ENCODE measurements at regions not wholly inside any gene's neighbourhood (a gene's known extent, or its start where the extent isn't known, plus 50 kb on each side); places are given as distances from the start of the nearest gene placed in this dataset.

DNA sequence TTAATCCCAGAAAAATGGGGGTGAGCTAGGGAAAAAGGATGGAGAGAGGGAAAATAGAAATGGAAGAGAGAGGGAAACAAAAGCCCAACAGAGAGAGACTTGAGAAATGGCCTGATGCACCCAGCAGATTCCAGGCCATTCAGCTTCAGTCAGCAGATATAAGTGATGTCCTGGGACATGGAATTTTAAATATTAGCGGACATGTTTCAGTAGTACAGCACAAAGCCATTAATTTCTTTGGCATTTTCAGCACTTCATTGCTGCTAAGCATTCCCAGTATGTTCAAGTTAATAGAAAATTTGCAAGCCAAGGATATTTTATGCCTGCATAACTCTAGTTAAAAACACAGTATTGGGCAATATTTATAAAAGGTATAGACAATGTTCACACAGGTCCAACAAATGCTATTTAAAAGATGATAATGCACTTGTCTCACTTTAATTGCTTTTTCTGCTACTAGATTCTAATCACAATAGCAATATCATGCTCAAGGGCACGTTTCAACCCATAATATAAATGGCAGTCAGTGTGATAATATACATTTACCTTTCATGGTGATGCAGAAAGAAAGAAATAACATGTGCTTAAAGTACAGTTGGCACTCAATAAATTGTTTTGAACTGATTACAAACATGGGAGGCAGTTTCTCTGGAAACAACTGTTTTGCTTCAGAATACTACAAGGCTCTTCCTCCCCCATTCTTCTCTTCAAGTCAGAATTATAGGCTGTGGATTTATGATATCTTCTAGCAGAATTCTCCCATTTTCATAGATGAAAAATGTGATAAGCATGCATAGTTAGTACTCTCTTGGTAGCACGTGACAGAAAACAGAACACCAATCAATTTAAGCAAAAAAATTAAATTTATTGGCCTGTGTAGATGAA lies 108.1 kb upstream of the MAGI3 start:
- Histone ChIP-seq H3K4me3 (replicated peaks in 1 of 3; ENCODE audit: insufficient read depth in 1 of 3, low read depth in 2 of 3, low read length in 3 of 3) (no peak overlapping the region), H2AFZ (ENCODE audit: low read length) (no peak overlapping the region), H3K4me2 (ENCODE audit: low read depth, low read length) (no peak overlapping the region), H4K20me1 (ENCODE audit: insufficient read depth, low read length) (no peaks in the 10 kb centered on the region), H3K36me3 (replicated peaks in 1 of 2; ENCODE audit: control insufficient read depth in 1 of 2, insufficient read depth in 2 of 2, low read length in 2 of 2) (no peaks in the 10 kb centered on the region), H3K79me2 (ENCODE audit: insufficient read depth, low read length) (no peaks in the 10 kb centered on the region), H3K9me3 (ENCODE audit: low read length) (no peaks in the 10 kb centered on the region), H3K27me3 (ENCODE audit: control insufficient read depth in 1 of 2, insufficient read depth in 2 of 2, low read length in 2 of 2) (no peaks in the 10 kb centered on the region), H3K27ac (ENCODE audit: extremely low read length, insufficient read depth, low read length) (no peak overlapping the region), H3K4me1 (ENCODE audit: insufficient read depth, low read length) (no peaks in the 10 kb centered on the region), H3K9ac (ENCODE audit: insufficient read depth, low read depth, low read length) (no peak overlapping the region)
- ATAC-seq = no peak
- in situ Hi-C loops (cut with HindIII; ENCODE audit: extremely low pct_ligation_motif_present, low pct_unique_long_range_greater_than_20kb) = no loop called here
- no peak for DNase-seq (ENCODE audit: low spot score)
- TF ChIP-seq ASH2L (IDR thresholded peaks at IDR 0.05; ENCODE audit: insufficient read length, low read depth, low read length) = no peak
- TF ChIP-seq ZNF766 (CRISPR knock-in tag; IDR thresholded peaks at IDR 0.05; ENCODE audit: borderline replicate concordance) = no peak
- TF ChIP-seq ZNF33A (CRISPR knock-in tag; IDR thresholded peaks at IDR 0.05; ENCODE audit: borderline replicate concordance) = no peak
- TF ChIP-seq ZBTB1 (CRISPR knock-in tag; IDR thresholded peaks at IDR 0.05; ENCODE audit: borderline replicate concordance) = no peak
- TF ChIP-seq AGO1 (IDR thresholded peaks at IDR 0.05; ENCODE audit: low read depth, low read length, poor library complexity, severe bottlenecking) = no peak
- TF ChIP-seq MAFK (conservative IDR thresholded peaks at IDR 0.05 in 1 of 2, IDR thresholded peaks at IDR 0.05 in 1 of 2; ENCODE audit: low read length in 2 of 2) = 0 out of 4 replicates have a peak, but pooled peaks of 1 of the 2 experiments have one; percentile 7
- no TSS peak for BruUV-seq (replicated peaks)
- CTCF ChIA-PET (ENCODE audit: low intra/inter-chr PET ratio, low total read pairs) = no interaction called here
- FAIRE-seq = no peak
- 3% methylated on average over 3 of the region's 3 CpGs for WGBS (ENCODE audit: low lambda C conversion rate)
- POLR2A ChIA-PET = no interaction called here
- intact Hi-C loops (cut with micrococcal nuclease; ENCODE audit: unreplicated experiment) = no loop called here

GRCh38 chr1:113282893-113283285 lies 107.4 kb upstream of the MAGI3 start:
- H3K4me3 ChIP-seq (replicated peaks in 1 of 3; ENCODE audit: insufficient read depth in 1 of 3, low read depth in 2 of 3, low read length in 3 of 3) = no peak overlapping the region
- FAIRE-seq (no peak), ATAC-seq (no peak), DNase-seq (ENCODE audit: low spot score) (no peak)
- H3K27me3 ChIP-seq (ENCODE audit: control insufficient read depth in 1 of 2, insufficient read depth in 2 of 2, low read length in 2 of 2) = no peaks in the 10 kb centered on the region
- CTCF ChIA-PET (ENCODE audit: low intra/inter-chr PET ratio, low total read pairs) = no interaction called here
- in situ Hi-C loops (cut with HindIII; ENCODE audit: extremely low pct_ligation_motif_present, low pct_unique_long_range_greater_than_20kb) (no loop called here), intact Hi-C loops (cut with micrococcal nuclease; ENCODE audit: unreplicated experiment) (no loop called here)
- POLR2A ChIA-PET = no interaction called here
- H3K79me2 ChIP-seq (ENCODE audit: insufficient read depth, low read length) = no peaks in the 10 kb centered on the region
- no peak overlapping the region for H2AFZ ChIP-seq (ENCODE audit: low read length)
- no peaks in the 10 kb centered on the region for H3K9me3 ChIP-seq (ENCODE audit: low read length)
- H3K9ac ChIP-seq (ENCODE audit: insufficient read depth, low read depth, low read length) = no peak overlapping the region
- H3K36me3 ChIP-seq (replicated peaks in 1 of 2; ENCODE audit: control insufficient read depth in 1 of 2, insufficient read depth in 2 of 2, low read length in 2 of 2) = no peaks in the 10 kb centered on the region
- no peaks in the 10 kb centered on the region for H4K20me1 ChIP-seq (ENCODE audit: insufficient read depth, low read length)
- no peak overlapping the region for H3K27ac ChIP-seq (ENCODE audit: extremely low read length, insufficient read depth, low read length)
- no TSS peak for BruUV-seq (replicated peaks)
- no peaks in the 10 kb centered on the region for H3K4me1 ChIP-seq (ENCODE audit: insufficient read depth, low read length)
- 31% methylated on average over 6 of the region's 11 CpGs for WGBS (ENCODE audit: low lambda C conversion rate)
- no peak overlapping the region for H3K4me2 ChIP-seq (ENCODE audit: low read depth, low read length)
- TF ChIP-seq ZNF674 (CRISPR knock-in tag; IDR thresholded peaks at IDR 0.05; ENCODE audit: low read depth) = no peak
- no peak for TF ChIP-seq MAF1 (CRISPR knock-in tag; IDR thresholded peaks at IDR 0.05; ENCODE audit: borderline replicate concordance)
- TF ChIP-seq NR2F2 (IDR thresholded peaks at IDR 0.05; ENCODE audit: borderline replicate concordance, low read depth) = no peak
- no peak for TF ChIP-seq ZZZ3 (CRISPR knock-in tag; IDR thresholded peaks at IDR 0.05; ENCODE audit: borderline replicate concordance)
- TF ChIP-seq ZNF430 (CRISPR knock-in tag; IDR thresholded peaks at IDR 0.05) = no peak
- no peak for TF ChIP-seq FOSL2 (CRISPR knock-in tag; IDR thresholded peaks at IDR 0.05)
- TF ChIP-seq, protein P1, sequence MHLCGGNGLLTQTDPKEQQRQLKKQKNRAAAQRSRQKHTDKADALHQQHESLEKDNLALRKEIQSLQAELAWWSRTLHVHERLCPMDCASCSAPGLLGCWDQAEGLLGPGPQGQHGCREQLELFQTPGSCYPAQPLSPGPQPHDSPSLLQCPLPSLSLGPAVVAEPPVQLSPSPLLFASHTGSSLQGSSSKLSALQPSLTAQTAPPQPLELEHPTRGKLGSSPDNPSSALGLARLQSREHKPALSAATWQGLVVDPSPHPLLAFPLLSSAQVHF (CRISPR knock-in tag; IDR thresholded peaks at IDR 0.05) = no peak
- no peak for TF ChIP-seq CHD4 (IDR thresholded peaks at IDR 0.05; ENCODE audit: borderline replicate concordance, low read length)
- TF ChIP-seq BRD4 (CRISPR knock-in tag; IDR thresholded peaks at IDR 0.05) = no peak
- no peak for TF ChIP-seq GTF3A (CRISPR knock-in tag; conservative IDR thresholded peaks at IDR 0.05)
- TF ChIP-seq, protein P2, sequence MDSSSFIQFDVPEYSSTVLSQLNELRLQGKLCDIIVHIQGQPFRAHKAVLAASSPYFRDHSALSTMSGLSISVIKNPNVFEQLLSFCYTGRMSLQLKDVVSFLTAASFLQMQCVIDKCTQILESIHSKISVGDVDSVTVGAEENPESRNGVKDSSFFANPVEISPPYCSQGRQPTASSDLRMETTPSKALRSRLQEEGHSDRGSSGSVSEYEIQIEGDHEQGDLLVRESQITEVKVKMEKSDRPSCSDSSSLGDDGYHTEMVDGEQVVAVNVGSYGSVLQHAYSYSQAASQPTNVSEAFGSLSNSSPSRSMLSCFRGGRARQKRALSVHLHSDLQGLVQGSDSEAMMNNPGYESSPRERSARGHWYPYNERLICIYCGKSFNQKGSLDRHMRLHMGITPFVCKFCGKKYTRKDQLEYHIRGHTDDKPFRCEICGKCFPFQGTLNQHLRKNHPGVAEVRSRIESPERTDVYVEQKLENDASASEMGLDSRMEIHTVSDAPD (CRISPR knock-in tag; IDR thresholded peaks at IDR 0.05) = no peak
- TF ChIP-seq SIN3B (IDR thresholded peaks at IDR 0.05; ENCODE audit: low read length) = no peak
